Spleen (tissue), 7 donors: ENCODE measurements at regions not wholly inside any gene's neighbourhood (a gene's known extent, or its start where the extent isn't known, plus 50 kb on each side); places are given as distances from the start of the nearest gene placed in this dataset.

Source experiments
- POLR2A ChIP-seq, 3 donors: fragments of 450-650 bp; IDR thresholded peaks; one replicate each; pipeline ENCODE4 v1.5.1; 2017; ENCODE audit warnings: antibody characterized with exemption in 3 of 3, mild to moderate bottlenecking in 1 of 3
- TF ChIP-seq, protein P1 (sequence below), 11 experiments: fragments of 200-600 bp in 7 of 11; fragments of 450-650 bp in 4 of 11; sonication (generic) in 4 of 11; IDR thresholded peaks in 8 of 11; conservative IDR thresholded peaks in 3 of 11; 1 replicate in 7 of 11; 2 replicates in 4 of 11; pipeline versions ENCODE4 v1.4.0 to v1.8.0; 2016 to 2021; ENCODE audit warnings: antibody characterized with exemption in 11 of 11, inconsistent platforms in 4 of 11, mild to moderate bottlenecking in 1 of 11
- donor health status: DM: no; HTN: no; CAD: no; lungs with moderate emphysema.
- donor health status: DM: no; HTN: no; CAD: no.
- donor health status: DM: no; HTN: no; CAD: no.

DNA sequence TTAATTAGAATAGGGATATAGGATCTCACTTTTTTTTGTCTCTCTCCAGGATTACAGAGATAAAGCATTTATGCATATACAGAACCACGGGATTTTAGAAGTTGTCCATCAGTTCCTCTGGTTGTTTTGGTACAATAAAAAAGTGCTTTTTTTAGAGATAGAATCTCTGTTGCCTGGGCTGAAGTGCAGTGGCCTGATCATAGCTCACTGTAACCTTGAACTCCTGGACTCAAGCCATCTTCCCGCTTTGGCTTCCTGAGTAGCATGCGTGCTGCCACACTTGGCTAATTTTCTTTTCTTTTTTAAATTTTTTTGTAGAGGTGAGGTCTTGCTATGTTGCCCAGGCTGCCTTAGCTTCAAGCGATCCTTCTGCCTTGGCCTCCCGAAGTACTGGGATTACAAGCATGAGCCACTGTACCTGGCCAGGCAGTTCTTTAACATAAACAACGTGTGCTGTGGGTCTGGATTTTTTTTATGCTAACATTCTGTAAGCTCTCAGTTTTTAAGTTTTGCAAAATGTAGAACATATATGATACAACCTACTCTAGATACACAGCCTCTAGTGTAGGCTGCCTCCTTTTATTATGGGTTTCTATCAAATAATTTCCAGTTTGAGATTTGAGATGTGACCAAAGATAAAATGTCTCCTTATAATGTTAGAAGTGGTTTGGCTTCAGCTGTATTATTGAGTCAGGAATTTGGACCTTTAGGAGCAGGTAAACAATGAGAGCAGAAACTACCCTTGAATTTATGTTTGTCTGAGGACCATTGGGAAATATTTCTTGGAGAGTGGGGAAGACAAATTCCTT lies 57.4 kb upstream of the ULK4 start:
- TF ChIP-seq, protein P1, sequence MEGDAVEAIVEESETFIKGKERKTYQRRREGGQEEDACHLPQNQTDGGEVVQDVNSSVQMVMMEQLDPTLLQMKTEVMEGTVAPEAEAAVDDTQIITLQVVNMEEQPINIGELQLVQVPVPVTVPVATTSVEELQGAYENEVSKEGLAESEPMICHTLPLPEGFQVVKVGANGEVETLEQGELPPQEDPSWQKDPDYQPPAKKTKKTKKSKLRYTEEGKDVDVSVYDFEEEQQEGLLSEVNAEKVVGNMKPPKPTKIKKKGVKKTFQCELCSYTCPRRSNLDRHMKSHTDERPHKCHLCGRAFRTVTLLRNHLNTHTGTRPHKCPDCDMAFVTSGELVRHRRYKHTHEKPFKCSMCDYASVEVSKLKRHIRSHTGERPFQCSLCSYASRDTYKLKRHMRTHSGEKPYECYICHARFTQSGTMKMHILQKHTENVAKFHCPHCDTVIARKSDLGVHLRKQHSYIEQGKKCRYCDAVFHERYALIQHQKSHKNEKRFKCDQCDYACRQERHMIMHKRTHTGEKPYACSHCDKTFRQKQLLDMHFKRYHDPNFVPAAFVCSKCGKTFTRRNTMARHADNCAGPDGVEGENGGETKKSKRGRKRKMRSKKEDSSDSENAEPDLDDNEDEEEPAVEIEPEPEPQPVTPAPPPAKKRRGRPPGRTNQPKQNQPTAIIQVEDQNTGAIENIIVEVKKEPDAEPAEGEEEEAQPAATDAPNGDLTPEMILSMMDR (IDR thresholded peaks at IDR 0.05 in 8 of 11, conservative IDR thresholded peaks at IDR 0.05 in 3 of 11): no peak
- TF ChIP-seq POLR2A (IDR thresholded peaks at IDR 0.05): no peak
